Loucy (cell line): ENCODE measurements at regions not wholly inside any gene's neighbourhood (a gene's known extent, or its start where the extent isn't known, plus 50 kb on each side); places are given as distances from the start of the nearest gene placed in this dataset.

Experiments used
- H2AFZ ChIP-seq: fragments of 200-600 bp; sonication (generic); 2 replicates; pipeline ENCODE4 v1.6.0; 2016; ENCODE audit warnings: antibody characterized with exemption, mild to moderate bottlenecking, low read length, moderate library complexity
- H3F3A ChIP-seq: fragments of 200-600 bp; 2 replicates; pipeline ENCODE4 v1.6.0; 2016; ENCODE audit warnings: antibody characterized with exemption, low read depth, mild to moderate bottlenecking
- H3K27me3 ChIP-seq: fragments of 200-600 bp; sonication (generic); 2 replicates; pipeline ENCODE4 v1.6.1; 2014; ENCODE audit warnings: low read length, mild to moderate bottlenecking; ENCODE audit not compliant: insufficient read depth, poor library complexity, severe bottlenecking
- H3K36me3 ChIP-seq: fragments of 200-600 bp; sonication (generic); 2 replicates; pipeline ENCODE4 v1.6.1; 2016; ENCODE audit warnings: low read length; ENCODE audit not compliant: insufficient read depth
- H3K4me1 ChIP-seq: fragments of 200-600 bp; sonication (generic); 2 replicates; pipeline ENCODE4 v1.5.1; 2014; ENCODE audit warnings: low read length, mild to moderate bottlenecking; ENCODE audit not compliant: insufficient read depth, poor library complexity, severe bottlenecking
- H3K4me2 ChIP-seq: fragments of 200-600 bp; sonication (generic); 2 replicates; pipeline ENCODE4 v1.6.0; 2014; ENCODE audit warnings: antibody characterized with exemption, low read length, low read depth, mild to moderate bottlenecking; ENCODE audit not compliant: poor library complexity, severe bottlenecking
- H3K4me3 ChIP-seq: fragments of 200-600 bp; sonication (generic); 2 replicates; pipeline ENCODE4 v1.5.1; 2014; ENCODE audit warnings: low read length, mild to moderate bottlenecking, mixed read lengths; ENCODE audit not compliant: poor library complexity, severe bottlenecking
- H3K79me2 ChIP-seq: fragments of 200-600 bp; sonication (generic); 2 replicates; pipeline ENCODE4 v1.6.1; 2014; ENCODE audit warnings: low read length; ENCODE audit not compliant: insufficient read depth
- H3K9ac ChIP-seq: fragments of 200-600 bp; sonication (generic); 2 replicates; pipeline ENCODE4 v1.6.0; 2014; ENCODE audit warnings: mild to moderate bottlenecking, low read depth, low read length, moderate library complexity; ENCODE audit not compliant: poor library complexity, severe bottlenecking
- H3K9me2 ChIP-seq: fragments of 200-600 bp; sonication (generic); replicated peaks from 2 replicates; pipeline ENCODE4 v1.6.1; 2016; ENCODE audit warnings: low read depth, low read length, mixed read lengths
- H3K9me3 ChIP-seq: fragments of 200-600 bp; sonication (generic); 2 replicates; pipeline ENCODE4 v1.6.1; 2014; ENCODE audit warnings: mild to moderate bottlenecking, antibody characterized with exemption, low read length, low read depth; ENCODE audit not compliant: insufficient read depth
- H4K20me1 ChIP-seq: fragments of 200-600 bp; sonication (generic); 2 replicates; pipeline ENCODE4 v1.6.0; 2014; ENCODE audit warnings: antibody characterized with exemption, low read length, mild to moderate bottlenecking; ENCODE audit not compliant: insufficient read depth, poor library complexity, severe bottlenecking
- CTCF ChIP-seq: fragments of 200-600 bp; sonication (generic); conservative IDR thresholded peaks from 2 replicates; pipeline ENCODE4 v1.5.1; 2014; ENCODE audit warnings: mild to moderate bottlenecking, antibody characterized with exemption, low read length
- EZH2phosphoT487 ChIP-seq: fragments of 200-600 bp; IDR thresholded peaks from 2 replicates; pipeline ENCODE4 v1.6.1; 2018; ENCODE audit warnings: antibody characterized with exemption, mild to moderate bottlenecking, moderate library complexity, borderline replicate concordance

GRCh38 chr18:39958876-39959275, 1996.2 kb upstream of the PIK3C3 start:
- H3K4me2 ChIP-seq, result no peak overlapping the region
- H3K79me2 ChIP-seq, result no peaks in the 10 kb centered on the region
- no peak overlapping the region for H3K4me3 ChIP-seq
- no peaks in the 10 kb centered on the region for H3K9me2 ChIP-seq
- H3K4me1 ChIP-seq, result no peaks in the 10 kb centered on the region
- no peak overlapping the region for H3K9ac ChIP-seq
- TF ChIP-seq CTCF, result no peak
- no peak for TF ChIP-seq EZH2phosphoT487
- no peaks in the 10 kb centered on the region for H3F3A ChIP-seq
- no peaks in the 10 kb centered on the region for H3K9me3 ChIP-seq
- H3K36me3 ChIP-seq, result no peaks in the 10 kb centered on the region
- no peak overlapping the region for H2AFZ ChIP-seq
- no peaks in the 10 kb centered on the region for H4K20me1 ChIP-seq
- no peaks in the 10 kb centered on the region for H3K27me3 ChIP-seq

GRCh38 chr18:39952816-39953215, 2002.2 kb upstream of the PIK3C3 start:
- H3K4me2 ChIP-seq, result no peak overlapping the region
- TF ChIP-seq CTCF (no peak), EZH2phosphoT487 (no peak)
- H3F3A ChIP-seq, result no peaks in the 10 kb centered on the region
- H3K9me3 ChIP-seq, result no peaks in the 10 kb centered on the region
- H2AFZ ChIP-seq, result no peak overlapping the region
- no peaks in the 10 kb centered on the region for H3K36me3 ChIP-seq
- H3K9ac ChIP-seq, result no peak overlapping the region
- H4K20me1 ChIP-seq, result no peaks in the 10 kb centered on the region
- no peak overlapping the region for H3K4me3 ChIP-seq
- no peaks in the 10 kb centered on the region for H3K27me3 ChIP-seq
- no peaks in the 10 kb centered on the region for H3K4me1 ChIP-seq
- H3K9me2 ChIP-seq, result no peaks in the 10 kb centered on the region
- no peaks in the 10 kb centered on the region for H3K79me2 ChIP-seq

GRCh38 chr18:39951142-39951720, 2003.8 kb upstream of the PIK3C3 start:
- Histone ChIP-seq H3K9ac (no peak overlapping the region), H4K20me1 (no peaks in the 10 kb centered on the region), H3K27me3 (no peaks in the 10 kb centered on the region), H3K4me2 (no peak overlapping the region), H3F3A (no peaks in the 10 kb centered on the region), H3K36me3 (no peaks in the 10 kb centered on the region), H3K9me2 (no peaks in the 10 kb centered on the region), H3K79me2 (no peaks in the 10 kb centered on the region), H3K9me3 (no peaks in the 10 kb centered on the region), H3K4me3 (no peak overlapping the region), H3K4me1 (no peaks in the 10 kb centered on the region), H2AFZ (no peak overlapping the region)
- TF ChIP-seq CTCF, result no peak
- no peak for TF ChIP-seq EZH2phosphoT487
